ENCODE measurements at regions not wholly inside any gene's neighbourhood (a gene's known extent, or its start where the extent isn't known, plus 50 kb on each side); places are given as distances from the start of the nearest gene placed in this dataset.

DNA sequence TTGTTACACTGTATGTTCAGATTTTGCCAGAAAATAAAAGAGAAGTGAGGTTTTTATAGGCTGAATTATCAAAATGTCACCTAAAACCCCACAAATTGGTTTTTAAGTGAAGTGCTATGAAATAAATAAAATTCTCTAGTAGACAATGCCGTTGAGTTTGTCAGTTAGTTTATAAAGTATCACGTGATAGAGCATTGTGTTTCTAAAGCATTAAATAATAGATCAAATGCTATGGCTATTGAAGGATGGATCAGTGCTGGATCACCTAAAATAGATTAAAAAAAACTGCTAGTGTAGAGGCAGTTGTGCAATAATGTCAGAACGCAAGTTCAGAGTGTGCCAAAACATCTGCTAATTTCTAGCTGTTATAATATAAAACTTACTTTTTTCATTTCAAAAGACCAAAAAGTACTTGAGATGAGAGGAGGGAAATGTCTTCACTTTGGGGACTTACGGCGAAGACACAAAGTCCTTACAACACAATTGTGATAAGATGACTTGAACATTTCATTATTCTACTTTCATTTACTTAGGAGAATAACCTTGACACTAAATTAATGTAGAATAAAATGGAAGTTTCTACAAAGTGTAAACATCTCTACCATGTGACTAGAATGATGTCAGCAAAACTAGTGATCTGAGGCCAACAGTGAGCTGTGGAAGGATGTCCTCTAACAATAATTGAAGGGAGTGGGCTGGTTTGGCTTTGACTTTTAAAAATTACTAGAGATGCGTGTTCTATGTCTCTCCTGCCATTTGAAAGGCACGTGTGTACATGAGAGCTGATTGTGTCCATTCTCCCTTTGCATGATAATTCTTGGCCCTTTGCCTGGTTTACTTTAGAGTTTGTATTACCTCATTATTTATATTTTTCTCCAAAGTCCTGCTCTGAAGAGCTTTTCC lies 154.4 kb upstream of the PDE3A start:
- no peak for DNase-seq

- no peak for DNase-seq
Observed at GRCh38 chr12:20220339-20220738, 148.0 kb upstream of the PDE3A start.

DNA sequence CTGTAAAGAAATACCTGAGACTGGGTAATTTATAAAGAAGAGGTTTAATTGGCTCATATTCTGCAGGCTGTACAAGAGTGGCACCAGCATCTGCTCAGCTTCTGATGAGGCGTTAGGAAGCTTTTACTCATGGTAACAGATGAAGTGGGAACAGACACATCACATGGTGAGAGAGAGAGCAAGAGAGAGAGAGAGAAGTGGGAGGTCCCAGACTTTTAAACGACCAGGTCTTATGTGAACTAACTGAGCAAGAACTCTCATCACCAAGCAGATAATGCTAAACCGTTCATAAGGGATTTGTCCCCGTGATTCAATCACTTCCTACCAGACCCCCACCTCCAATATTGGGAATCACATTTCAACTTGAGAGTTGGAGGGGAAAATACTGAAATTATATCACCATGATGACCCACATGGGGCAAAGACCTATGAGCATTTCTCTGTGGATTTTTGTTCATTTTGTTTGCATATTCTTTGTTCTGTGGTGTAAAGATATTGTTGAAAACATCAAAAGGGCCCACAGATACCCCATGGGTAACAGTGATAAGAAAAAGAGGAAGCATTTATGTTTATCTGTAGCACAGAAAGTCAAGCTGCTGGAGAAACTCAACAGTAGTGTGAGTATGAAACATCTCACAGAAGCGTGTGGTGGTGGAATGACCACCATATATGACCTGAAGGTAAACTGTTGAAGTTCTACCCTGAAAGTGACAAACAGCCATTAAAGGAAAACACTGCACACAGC lies 135.2 kb upstream of the PDE3A start:
- no peak for DNase-seq

DNA sequence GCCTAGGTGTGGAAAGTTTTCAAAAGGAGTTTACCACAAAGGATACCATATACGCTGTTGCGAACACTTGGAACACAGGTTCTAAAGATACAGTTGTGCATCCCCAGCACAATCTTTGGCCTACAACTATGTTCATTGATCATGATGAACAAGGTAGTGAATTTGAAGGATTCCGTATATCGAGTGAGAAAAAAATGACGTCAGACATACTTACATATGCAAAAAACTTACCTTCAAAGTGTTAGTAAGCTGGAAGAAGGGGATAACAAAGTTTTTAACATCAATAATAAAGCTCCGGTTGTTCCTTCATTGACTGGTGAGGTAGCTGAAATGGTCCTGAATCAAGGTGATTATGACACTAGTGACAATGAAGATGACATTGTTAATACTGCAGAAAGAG lies 133.9 kb upstream of the PDE3A start:
- no peak for DNase-seq

DNA sequence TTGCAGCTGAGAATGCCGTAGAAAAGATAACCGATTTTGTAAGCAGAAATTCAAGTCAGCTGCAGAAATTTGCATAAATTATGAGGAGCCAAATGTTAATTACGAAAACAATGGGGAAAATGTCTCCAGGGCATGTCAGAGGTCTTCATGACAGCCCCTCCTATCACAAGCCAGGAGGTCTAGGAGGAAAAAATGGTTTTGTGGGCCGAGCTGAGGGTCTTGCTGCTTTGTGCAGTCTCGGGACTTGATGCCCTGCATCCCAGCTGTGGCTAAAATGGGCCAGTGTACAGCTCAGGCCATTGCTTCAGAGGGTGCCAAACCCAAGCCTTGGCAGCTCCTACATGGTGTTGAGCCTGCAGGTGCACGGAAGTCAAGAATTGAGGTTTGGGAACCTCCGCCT lies 131.2 kb upstream of the PDE3A start:
- no peak for DNase-seq

- no peak for DNase-seq
Observed at GRCh38 chr12:20245491-20245890, 122.8 kb upstream of the PDE3A start.

GRCh38 chr12:20248646-20249045 lies 119.7 kb upstream of the PDE3A start:
- DNase-seq = no peak

DNA sequence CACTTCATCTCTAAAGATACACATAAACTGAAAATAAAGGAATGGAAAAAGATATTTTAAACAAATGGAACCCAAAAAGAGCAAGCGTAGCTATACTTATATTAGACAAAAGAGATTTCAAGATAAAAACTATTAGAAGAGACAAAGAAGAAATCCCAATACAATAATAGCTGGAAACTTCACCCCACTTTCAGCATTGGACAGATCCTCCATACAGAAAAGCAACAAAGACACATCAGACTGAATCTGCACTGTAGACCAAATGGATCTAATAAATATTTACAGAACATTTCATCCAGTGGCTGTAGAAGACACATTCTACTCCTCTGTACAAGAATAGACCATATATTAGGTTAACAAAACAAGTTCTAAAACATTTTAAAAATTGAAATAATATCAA lies 117.6 kb upstream of the PDE3A start:
- no peak for DNase-seq

GRCh38 chr12:20257311-20257710 lies 111.0 kb upstream of the PDE3A start:
- no peak for DNase-seq

- no peak for DNase-seq
Observed at GRCh38 chr12:20259786-20260185, 108.6 kb upstream of the PDE3A start.

GRCh38 chr12:20260851-20261250 lies 107.5 kb upstream of the PDE3A start:
- DNase-seq = no peak

- DNase-seq = no peak
Observed at GRCh38 chr12:20262119-20262518, 106.2 kb upstream of the PDE3A start.

DNA sequence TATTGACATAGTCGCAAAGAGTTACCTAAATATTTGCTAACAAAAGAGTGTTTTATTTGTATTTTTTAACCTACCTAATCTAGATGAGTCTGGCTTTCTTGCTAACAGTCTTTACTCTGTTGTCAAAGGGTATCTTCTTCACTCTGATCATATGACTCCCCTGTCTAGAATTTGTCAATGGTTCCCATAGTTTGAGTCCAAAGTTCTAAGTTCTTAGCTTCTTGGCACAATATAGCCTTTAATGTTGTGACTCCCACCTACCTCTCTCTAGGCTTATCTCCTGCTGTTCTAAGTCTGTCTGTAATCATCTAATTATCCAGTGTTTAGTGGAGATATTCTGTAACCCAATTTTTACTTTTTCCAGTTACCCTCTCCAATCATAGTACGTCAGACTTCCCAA lies 104.3 kb upstream of the PDE3A start:
- DNase-seq = no peak

GRCh38 chr12:20264608-20265114 lies 103.7 kb upstream of the PDE3A start:
- no peak for DNase-seq

DNA sequence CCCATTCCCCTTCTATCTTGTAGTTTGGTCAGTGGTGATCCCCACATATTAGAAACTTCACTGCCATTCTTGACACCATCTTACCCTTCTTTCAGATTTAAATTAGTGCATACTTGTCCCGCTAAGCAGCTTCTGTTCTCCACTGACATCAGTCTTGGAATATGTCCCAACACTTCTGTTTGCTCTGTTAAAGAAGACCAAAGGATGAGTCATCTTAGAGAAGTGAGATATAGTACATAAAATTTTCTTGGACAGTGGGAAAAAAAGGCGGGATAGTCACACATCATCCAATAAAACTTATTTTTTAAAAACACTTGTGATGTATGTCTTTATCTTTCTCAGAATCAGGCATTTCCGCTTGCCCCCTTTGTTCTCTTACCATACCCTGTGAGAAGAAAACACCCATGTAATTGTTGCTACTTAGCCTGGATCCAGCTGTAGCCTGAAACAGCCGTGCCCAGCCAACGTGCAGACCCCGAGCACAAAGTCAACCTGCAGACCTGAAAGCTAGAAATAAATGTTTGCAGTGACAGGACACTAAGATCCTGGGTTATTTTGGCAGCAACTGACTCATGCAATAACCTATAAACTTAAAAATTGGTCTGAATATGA lies 100.1 kb upstream of the PDE3A start:
- DNase-seq = no peak

DNA sequence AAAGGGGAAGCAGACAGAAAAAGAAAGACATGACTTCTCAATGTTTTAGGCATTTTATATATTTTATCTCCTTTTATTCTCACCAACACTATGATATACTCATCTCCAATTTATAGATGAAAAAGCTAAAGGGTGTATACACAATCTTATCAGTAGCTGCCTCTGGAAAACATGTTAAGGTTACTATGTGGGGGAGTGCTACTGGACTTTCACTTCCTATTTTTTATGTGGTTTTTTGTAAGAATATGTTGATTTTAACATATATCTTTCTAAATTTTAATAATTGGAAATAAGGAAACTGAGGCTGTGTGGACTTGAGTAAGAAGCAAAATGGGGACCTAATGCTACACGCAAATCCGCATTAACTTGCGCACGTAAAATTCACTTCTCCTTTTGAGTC lies 99.6 kb upstream of the PDE3A start:
- no peak for DNase-seq

- DNase-seq = no peak
Observed at GRCh38 chr12:20269337-20270067, 98.8 kb upstream of the PDE3A start.

- DNase-seq = no peak
Observed at GRCh38 chr12:20270557-20270956, 97.8 kb upstream of the PDE3A start.

DNA sequence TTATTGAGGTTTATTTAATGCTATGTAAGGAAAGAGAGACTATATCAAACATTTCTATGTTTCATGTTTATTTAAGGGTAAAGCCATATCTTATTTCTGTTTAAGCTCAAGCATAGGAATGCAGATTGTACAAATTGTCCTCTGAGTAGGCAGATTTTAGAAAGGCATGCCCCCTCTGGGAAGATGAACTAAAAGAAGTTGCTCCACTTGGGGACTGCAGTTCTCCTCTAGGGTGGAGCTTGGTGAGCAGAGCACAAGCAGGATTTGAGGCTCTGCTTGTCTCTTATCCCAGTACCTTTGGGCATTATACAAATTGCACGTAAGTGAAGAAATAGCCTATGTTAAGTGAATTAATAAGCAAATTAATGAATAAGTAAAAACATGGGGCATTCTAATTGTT lies 96.2 kb upstream of the PDE3A start:
- DNase-seq = no peak

DNA sequence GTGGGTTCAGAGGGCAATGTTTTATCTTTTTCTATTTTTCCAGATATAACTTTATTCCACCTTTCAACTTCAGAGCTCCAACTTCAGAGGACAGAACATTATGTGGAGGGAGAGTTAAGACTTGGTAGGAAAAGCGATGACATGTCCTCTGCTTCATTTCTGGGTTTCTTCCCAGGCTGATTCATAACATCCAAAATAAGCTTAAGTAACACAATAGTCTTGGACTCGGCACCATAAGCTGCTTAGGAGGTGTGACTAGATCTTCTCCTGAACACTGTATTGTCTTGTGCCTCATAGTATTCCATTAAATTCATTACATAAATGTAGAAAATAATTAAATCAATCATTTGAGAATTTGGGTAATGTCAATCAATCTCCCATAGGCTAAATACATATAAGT lies 95.5 kb upstream of the PDE3A start:
- DNase-seq = no peak

- DNase-seq = no peak
Observed at GRCh38 chr12:20274008-20274407, 94.3 kb upstream of the PDE3A start.

DNA sequence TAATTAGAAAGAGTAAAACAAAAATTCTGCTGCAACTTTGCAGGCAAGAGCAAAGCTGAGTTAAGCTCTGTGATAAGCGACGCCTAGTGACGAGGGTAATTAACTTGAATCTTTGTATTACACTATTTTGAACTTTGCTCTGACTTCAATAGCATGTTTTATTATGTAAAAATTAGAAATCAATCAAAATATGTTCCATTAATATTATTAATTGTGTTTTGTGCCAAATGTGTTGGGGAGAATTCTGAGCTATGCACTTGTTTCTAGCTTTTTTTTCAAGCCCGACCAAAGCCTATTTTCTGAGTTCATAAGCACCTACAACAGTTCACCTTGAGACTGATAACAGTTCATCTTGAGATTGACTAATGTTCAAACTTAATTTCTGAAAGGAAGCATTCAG lies 90.1 kb upstream of the PDE3A start:
- DNase-seq = no peak

DNA sequence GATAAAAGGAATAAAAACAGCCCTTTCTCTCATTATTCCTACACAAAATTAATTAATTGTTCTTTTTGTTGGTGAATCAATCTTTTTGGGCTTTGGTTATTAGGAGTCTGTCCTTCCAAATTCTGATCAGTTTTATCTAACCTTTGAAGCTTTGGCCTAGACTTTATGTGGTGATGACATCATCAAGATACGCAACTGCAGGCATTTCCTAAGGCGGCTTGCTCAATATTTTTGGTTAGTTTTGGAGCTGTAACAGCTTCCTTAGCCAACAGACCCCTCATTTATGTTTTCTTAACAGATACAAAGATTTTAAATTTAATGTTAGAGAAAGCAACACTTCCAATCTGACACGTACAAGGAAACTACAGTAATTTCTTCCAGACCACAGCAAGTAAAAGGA lies 87.8 kb upstream of the PDE3A start:
- DNase-seq = no peak
